Trophoblast cell (in vitro differentiated cells and primary cell): ENCODE measurements at regions not wholly inside any gene's neighbourhood (a gene's known extent, or its start where the extent isn't known, plus 50 kb on each side); places are given as distances from the start of the nearest gene placed in this dataset.

Source experiments
- DNase-seq, 2 donors: peaks; one replicate each; pipeline ENCODE4 v3.0.0-alpha.2; 2016
- H2AFZ ChIP-seq: 2 replicates; pipeline ENCODE4 v1.6.1; 2013; ENCODE audit warnings: low read length, moderate library complexity, mild to moderate bottlenecking; ENCODE audit not compliant: insufficient read depth, poor library complexity
- H2AK5ac ChIP-seq: 2 replicates; pipeline ENCODE4 v1.6.1; 2013; ENCODE audit warnings: mild to moderate bottlenecking, low read length
- H2BK120ac ChIP-seq: 2 replicates; pipeline ENCODE4 v1.6.1; 2013; ENCODE audit warnings: low read length, mild to moderate bottlenecking, moderate library complexity; ENCODE audit not compliant: insufficient read depth, poor library complexity
- H2BK12ac ChIP-seq: 2 replicates; pipeline ENCODE4 v1.6.1; 2013; ENCODE audit warnings: mild to moderate bottlenecking, low read length, moderate library complexity
- H2BK5ac ChIP-seq: 2 replicates; pipeline ENCODE4 v1.6.1; 2013; ENCODE audit warnings: low read length, low read depth, moderate library complexity, mild to moderate bottlenecking; ENCODE audit not compliant: poor library complexity
- H3K14ac ChIP-seq: 2 replicates; pipeline ENCODE4 v1.6.1; 2013; ENCODE audit warnings: mild to moderate bottlenecking, low read length
- H3K18ac ChIP-seq: 2 replicates; pipeline ENCODE4 v1.6.1; 2013; ENCODE audit warnings: mild to moderate bottlenecking, low read length
- H3K23ac ChIP-seq: 2 replicates; pipeline ENCODE4 v1.6.1; 2013; ENCODE audit warnings: low read length
- H3K27ac ChIP-seq: 2 replicates; pipeline ENCODE4 v1.5.1; 2013; ENCODE audit warnings: low read depth, mild to moderate bottlenecking, inconsistent platforms, low read length, moderate library complexity
- H3K27me3 ChIP-seq: 2 replicates; pipeline ENCODE4 v1.6.1; 2013; ENCODE audit warnings: inconsistent platforms, mild to moderate bottlenecking, low read length, moderate library complexity; ENCODE audit not compliant: insufficient read depth
- H3K36me3 ChIP-seq, 2 experiments: 1 replicate in 1 of 2; 2 replicates in 1 of 2; pipeline ENCODE4 v1.6.1; 2013; ENCODE audit warnings: low read length in 2 of 2, mild to moderate bottlenecking in 2 of 2, moderate library complexity in 1 of 2; ENCODE audit not compliant: insufficient read depth in 2 of 2, control insufficient read depth in 1 of 2
- H3K4ac ChIP-seq: 2 replicates; pipeline ENCODE4 v1.6.1; 2013; ENCODE audit warnings: low read depth, mild to moderate bottlenecking, low read length, moderate library complexity
- H3K4me1 ChIP-seq, 2 experiments: 1 replicate in 1 of 2; 2 replicates in 1 of 2; pipeline ENCODE4 v1.6.1; 2013; ENCODE audit warnings: low read length in 2 of 2, mild to moderate bottlenecking in 2 of 2, moderate library complexity in 1 of 2; ENCODE audit not compliant: insufficient read depth in 2 of 2, control insufficient read depth in 1 of 2
- H3K4me2 ChIP-seq: 2 replicates; pipeline ENCODE4 v1.6.1; 2013; ENCODE audit warnings: inconsistent platforms, mild to moderate bottlenecking, low read length, moderate library complexity
- H3K4me3 ChIP-seq: 2 replicates; pipeline ENCODE4 v1.5.1; 2013; ENCODE audit warnings: mild to moderate bottlenecking, low read depth, low read length, inconsistent platforms
- H3K79me1 ChIP-seq: one replicate; pipeline ENCODE4 v1.6.1; 2013; ENCODE audit warnings: low read length
- H3K79me2 ChIP-seq: 2 replicates; pipeline ENCODE4 v1.6.1; 2013; ENCODE audit warnings: low read length, mild to moderate bottlenecking; ENCODE audit not compliant: control insufficient read depth, insufficient read depth, poor library complexity
- H3K9ac ChIP-seq: 2 replicates; pipeline ENCODE4 v1.6.1; 2013; ENCODE audit warnings: mild to moderate bottlenecking, low read length
- H3K9me3 ChIP-seq: 2 replicates; pipeline ENCODE4 v1.6.1; 2013; ENCODE audit warnings: low read depth, mild to moderate bottlenecking, control low read depth, inconsistent platforms, low read length; ENCODE audit not compliant: insufficient read depth
- H4K12ac ChIP-seq: 2 replicates; pipeline ENCODE4 v1.6.1; 2013; ENCODE audit warnings: low read depth, mild to moderate bottlenecking, low read length, moderate library complexity
- H4K8ac ChIP-seq: 2 replicates; pipeline ENCODE4 v1.6.1; 2013; ENCODE audit warnings: low read depth, mild to moderate bottlenecking, low read length, moderate library complexity
- H4K91ac ChIP-seq: one replicate; pipeline ENCODE4 v1.6.1; 2013; ENCODE audit warnings: low read depth, mild to moderate bottlenecking, low read length, moderate library complexity
- WGBS: extraction: QIAGEN DNeasy Blood & Tissue Kit; methylation state at CpG from one replicate; pipeline ENCODE4 v1.1.7; 2013; ENCODE audit warnings: missing lambda C conversion rate; ENCODE audit not compliant: insufficient read length, insufficient coverage; ENCODE audit errors: extremely low coverage; 5-methylcytosine and 5-hydroxymethylcytosine counted together

DNA sequence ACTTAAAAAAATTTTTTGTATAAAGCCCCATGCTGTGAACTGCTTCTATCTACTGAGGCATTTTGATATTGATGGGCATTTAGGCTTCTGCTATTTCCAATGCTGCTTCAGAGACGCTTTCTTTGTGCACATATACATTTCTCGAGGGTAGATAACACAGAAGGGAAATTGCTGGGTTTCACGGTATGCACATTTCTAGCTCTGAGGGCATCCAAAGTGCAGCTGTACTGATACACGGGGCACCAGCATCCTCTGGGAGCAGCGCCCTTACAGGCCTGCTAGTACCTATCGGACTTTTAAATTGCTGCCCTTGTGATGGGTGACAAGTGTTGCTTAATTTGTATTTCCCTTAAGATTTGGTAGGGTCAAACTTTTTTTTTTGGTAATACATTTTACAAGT, 88.6 kb downstream of the KCTD15 start:
- Histone ChIP-seq H2AFZ (no peak overlapping the region), H3K79me1 (no peaks in the 10 kb centered on the region), H4K12ac (no peak overlapping the region), H4K91ac (no peak overlapping the region), H3K4me3 (no peak overlapping the region), H3K36me3 (no peaks in the 10 kb centered on the region), H3K23ac (no peak overlapping the region), H3K4me2 (no peak overlapping the region), H2BK12ac (no peak overlapping the region), H3K9me3 (no peaks in the 10 kb centered on the region), H4K8ac (no peak overlapping the region), H2AK5ac (no peak overlapping the region), H2BK120ac (no peak overlapping the region), H3K27me3 (no peaks in the 10 kb centered on the region), H3K18ac (no peak overlapping the region), H3K4me1 (peaks cover 6 to 7% of the 10 kb centered on the region in 2 experiments), H2BK5ac (no peak overlapping the region), H3K9ac (no peak overlapping the region), H3K27ac (no peak overlapping the region), H3K79me2 (no peaks in the 10 kb centered on the region), H3K4ac (no peak overlapping the region), H3K14ac (no peak overlapping the region)
- no peak for DNase-seq
- WGBS: no CpG with 5 or more reads among the region's 6 CpGs

DNA sequence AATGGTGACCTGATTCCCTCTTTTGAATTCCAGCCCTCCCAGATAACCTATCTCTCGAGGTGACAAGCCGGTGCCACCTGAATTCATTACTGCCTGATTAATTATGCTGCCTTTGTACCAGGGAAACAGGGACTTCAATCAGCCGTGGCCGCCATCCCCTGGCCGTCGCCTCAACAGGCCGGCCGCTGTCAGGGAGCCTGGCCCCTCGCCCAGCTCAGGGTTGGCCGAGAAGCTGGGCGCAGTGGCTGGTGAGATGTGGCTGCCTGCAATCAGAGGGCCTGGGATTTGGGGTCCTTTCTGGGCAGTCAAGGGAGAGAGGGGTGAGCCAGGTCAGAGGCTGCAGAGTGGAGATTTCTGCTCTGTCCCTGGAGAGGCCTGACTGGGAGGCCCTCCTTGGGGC, 91.2 kb downstream of the KCTD15 start:
- H2BK12ac ChIP-seq: no peak overlapping the region
- H3K4me2 ChIP-seq: no peak overlapping the region
- H3K27ac ChIP-seq: no peak overlapping the region
- H2AK5ac ChIP-seq: no peak overlapping the region
- DNase-seq: no peak
- no peak overlapping the region for H3K18ac ChIP-seq
- no peak overlapping the region for H4K12ac ChIP-seq
- no peak overlapping the region for H3K4ac ChIP-seq
- H4K91ac ChIP-seq: no peak overlapping the region
- no peak overlapping the region for H3K23ac ChIP-seq
- no peak overlapping the region for H4K8ac ChIP-seq
- H3K9me3 ChIP-seq: no peaks in the 10 kb centered on the region
- no peak overlapping the region for H2AFZ ChIP-seq
- H3K14ac ChIP-seq: no peak overlapping the region
- H3K27me3 ChIP-seq: no peaks in the 10 kb centered on the region
- no peak overlapping the region for H3K9ac ChIP-seq
- H3K4me3 ChIP-seq: no peak overlapping the region
- H3K4me1 ChIP-seq: peaks cover 6 to 7% of the 10 kb centered on the region in 2 experiments
- no peaks in the 10 kb centered on the region for H3K79me1 ChIP-seq
- no peaks in the 10 kb centered on the region for H3K79me2 ChIP-seq
- H2BK120ac ChIP-seq: no peak overlapping the region
- no CpG with 5 or more reads among the region's 11 CpGs for WGBS
- H2BK5ac ChIP-seq: no peak overlapping the region
- no peaks in the 10 kb centered on the region for H3K36me3 ChIP-seq

DNA sequence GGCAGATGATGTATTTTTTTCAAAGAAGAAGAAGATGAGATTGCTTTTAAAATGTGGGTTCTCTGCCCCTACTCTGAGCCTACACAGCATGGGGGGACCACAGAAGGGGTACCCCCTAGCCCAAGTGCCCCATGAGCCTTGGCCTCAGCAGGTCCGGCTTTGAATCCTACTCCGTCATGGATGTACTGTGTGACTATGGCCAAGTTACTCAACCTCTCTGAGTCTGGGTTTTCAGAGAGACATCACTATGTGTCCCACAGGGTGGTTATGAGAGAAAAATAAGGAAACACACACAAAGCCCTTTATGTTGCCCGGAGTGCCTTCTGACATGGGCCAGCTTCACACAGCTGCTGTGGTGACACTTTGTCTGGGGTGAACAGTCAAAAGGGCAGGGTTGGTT, 92.0 kb downstream of the KCTD15 start:
- Histone ChIP-seq H3K79me1 (no peaks in the 10 kb centered on the region), H3K27me3 (no peaks in the 10 kb centered on the region), H2BK12ac (no peak overlapping the region), H3K4me3 (no peak overlapping the region), H3K27ac (no peak overlapping the region), H3K18ac (no peak overlapping the region), H3K14ac (no peak overlapping the region), H3K4ac (no peak overlapping the region), H3K9ac (no peak overlapping the region), H2AFZ (no peak overlapping the region), H4K91ac (no peak overlapping the region), H3K36me3 (no peaks in the 10 kb centered on the region), H2AK5ac (no peak overlapping the region), H2BK120ac (no peak overlapping the region), H3K23ac (no peak overlapping the region), H4K12ac (no peak overlapping the region), H2BK5ac (no peak overlapping the region), H4K8ac (no peak overlapping the region), H3K4me1 (peaks cover 5 to 6% of the 10 kb centered on the region in 2 experiments), H3K9me3 (no peaks in the 10 kb centered on the region), H3K4me2 (no peak overlapping the region), H3K79me2 (no peaks in the 10 kb centered on the region)
- WGBS: no CpG with 5 or more reads among the region's 3 CpGs
- DNase-seq: no peak

DNA sequence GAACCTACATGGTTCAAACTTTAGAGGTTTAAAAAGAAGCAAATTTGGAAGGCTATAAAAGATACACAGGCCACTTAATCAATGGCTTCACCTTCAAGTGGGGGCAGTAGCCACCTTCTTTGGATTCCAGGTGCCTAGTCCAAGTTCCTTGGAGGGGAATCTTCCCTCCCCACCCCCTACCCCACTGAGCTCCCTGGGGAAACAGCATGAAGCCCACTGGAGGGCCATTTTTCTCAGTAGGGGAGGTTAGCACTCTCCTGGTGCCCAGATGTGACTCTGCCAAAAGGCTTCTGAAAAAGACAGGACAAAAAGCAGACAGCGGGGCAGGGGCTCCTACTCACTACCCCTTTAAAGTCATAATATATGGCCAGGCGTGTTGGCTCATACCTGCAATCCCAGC, 93.9 kb downstream of the KCTD15 start:
- no peaks in the 10 kb centered on the region for H3K79me2 ChIP-seq
- no peaks in the 10 kb centered on the region for H3K79me1 ChIP-seq
- H3K14ac ChIP-seq: no peak overlapping the region
- H4K91ac ChIP-seq: no peak overlapping the region
- H2BK120ac ChIP-seq: no peak overlapping the region
- DNase-seq: no peak
- H3K4me3 ChIP-seq: no peak overlapping the region
- H3K27me3 ChIP-seq: no peaks in the 10 kb centered on the region
- no peak overlapping the region for H3K23ac ChIP-seq
- no peak overlapping the region for H2BK5ac ChIP-seq
- no peak overlapping the region for H2AFZ ChIP-seq
- no peak overlapping the region for H3K9ac ChIP-seq
- H3K36me3 ChIP-seq: no peaks in the 10 kb centered on the region
- WGBS: no CpG with 5 or more reads among the region's 2 CpGs
- H2AK5ac ChIP-seq: no peak overlapping the region
- no peak overlapping the region for H2BK12ac ChIP-seq
- no peak overlapping the region for H4K8ac ChIP-seq
- no peak overlapping the region for H3K4me2 ChIP-seq
- no peak overlapping the region for H4K12ac ChIP-seq
- no peak overlapping the region for H3K18ac ChIP-seq
- no peak overlapping the region for H3K4ac ChIP-seq
- H3K27ac ChIP-seq: no peak overlapping the region
- no peaks in the 10 kb centered on the region for H3K4me1 ChIP-seq
- H3K9me3 ChIP-seq: no peaks in the 10 kb centered on the region
